GOT3 (cell line): ENCODE measurements at regions not wholly inside any gene's neighbourhood (a gene's known extent, or its start where the extent isn't known, plus 50 kb on each side); places are given as distances from the start of the nearest gene placed in this dataset.

ENCODE experiments used
- DNase-seq: peaks from one replicate; lab custom pipeline; 2025; ENCODE audit warnings: mixed read lengths; lab: John Stamatoyannopoulos, UW

DNA sequence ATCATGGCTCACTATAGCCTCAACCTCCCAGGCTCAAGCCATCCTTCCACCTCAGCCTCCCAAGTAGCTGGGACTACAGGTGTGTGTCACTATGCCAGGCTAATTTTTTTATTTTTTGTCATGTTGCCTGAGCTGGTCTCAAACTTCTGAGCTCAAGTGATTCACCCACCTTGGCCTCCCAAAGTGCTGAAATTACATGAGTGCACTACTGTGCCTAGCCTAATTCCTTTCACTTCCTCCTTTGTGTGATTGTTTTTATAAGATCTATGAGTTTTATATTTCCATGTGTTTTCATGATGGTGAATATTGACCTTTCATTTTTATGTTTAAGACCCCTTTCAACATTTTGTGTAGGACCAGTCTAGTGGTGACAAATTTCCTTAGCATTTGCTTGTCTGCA is 55.2 kb upstream of the IL12B start:
- no peak for DNase-seq

DNA sequence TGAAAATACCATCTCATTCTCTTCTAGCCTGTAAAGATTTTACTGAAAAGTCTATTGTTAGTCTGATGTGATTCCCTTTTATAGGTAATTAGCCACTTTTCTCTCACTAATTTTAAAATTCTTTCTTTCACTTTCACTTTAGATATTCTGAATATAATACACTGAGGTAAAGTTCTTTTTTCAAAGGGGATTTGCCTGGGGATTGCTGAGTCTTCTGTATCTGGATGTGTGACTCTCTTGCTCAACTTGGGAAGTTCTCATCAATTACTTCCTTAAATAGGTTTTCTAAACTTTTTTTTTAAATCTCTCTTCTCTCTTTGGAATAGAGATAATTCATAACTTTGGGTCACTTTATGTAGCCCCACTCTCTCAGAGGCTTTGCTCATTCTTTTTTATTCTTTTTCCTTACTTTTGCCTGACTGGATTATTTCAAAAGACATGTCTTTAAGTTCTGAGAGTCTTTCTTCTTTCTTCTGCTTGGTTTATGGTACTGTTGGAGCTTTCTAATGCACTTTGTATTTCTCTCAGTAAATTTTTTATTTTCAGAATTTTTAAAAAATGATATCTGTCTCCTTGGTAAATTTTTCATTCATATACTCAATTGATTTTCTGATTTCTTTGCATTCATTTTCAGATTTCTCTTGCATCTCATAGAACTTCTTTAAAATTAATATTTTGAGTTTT is 55.9 kb upstream of the IL12B start:
- no peak for DNase-seq

DNA sequence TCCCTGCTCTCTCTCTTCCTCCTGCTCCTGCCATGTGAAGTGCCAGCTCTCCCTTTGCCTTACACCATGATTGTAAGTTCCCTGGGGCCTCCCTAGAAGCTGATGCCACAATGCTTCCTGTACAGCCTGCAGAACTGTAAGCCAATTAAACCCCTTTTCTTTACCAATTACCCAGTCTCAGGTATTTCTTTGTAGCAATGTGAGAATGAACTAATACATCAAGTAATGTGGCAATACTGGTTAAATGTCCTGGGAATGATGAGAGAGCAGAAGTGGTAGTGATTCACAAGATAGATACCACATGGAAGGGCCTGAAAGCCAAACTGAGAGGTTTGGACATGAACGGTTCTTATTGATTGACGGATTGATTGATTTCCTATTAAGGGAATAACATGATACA is 62.6 kb upstream of the IL12B start:
- no peak for DNase-seq

DNA sequence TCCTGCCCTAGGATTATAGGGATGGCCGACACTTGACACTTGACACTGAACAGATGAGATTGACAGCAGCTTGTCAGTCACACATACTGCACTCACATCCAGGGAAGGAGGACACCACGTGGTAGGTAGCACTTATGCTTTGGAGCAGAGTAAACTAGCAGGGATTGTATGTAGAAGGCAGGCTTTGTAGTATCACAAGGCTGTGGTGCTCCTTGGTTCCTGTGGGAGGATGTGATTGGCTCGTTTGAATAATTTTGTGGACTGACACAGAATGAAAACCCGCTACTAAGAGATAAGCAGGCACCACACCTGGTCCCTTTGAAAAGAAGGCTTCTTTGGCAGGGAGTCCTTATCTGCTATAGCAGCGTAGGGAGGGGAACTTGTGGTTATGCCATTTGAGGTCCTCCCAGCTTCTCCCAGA is 63.6 kb upstream of the IL12B start:
- no peak for DNase-seq

DNA sequence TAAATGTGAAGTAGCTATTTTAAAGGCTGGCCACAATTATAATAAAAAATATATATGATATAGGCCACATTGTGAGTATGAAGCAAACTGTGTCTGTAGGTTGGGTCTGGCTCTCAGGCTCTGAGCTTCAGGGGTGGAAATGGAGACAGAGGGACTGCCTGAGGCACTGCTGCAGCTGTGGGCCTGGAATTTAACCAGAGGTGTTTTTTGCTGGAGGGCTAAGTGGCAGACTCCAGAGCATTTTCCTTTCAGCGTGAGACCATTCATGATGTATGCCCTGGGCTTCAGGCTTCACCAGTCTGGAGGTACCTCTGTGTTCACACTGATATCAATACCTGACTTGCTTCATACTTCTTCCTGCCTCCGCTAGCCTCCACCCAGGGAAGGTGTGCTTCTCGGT is 64.9 kb upstream of the IL12B start:
- no peak for DNase-seq

DNA sequence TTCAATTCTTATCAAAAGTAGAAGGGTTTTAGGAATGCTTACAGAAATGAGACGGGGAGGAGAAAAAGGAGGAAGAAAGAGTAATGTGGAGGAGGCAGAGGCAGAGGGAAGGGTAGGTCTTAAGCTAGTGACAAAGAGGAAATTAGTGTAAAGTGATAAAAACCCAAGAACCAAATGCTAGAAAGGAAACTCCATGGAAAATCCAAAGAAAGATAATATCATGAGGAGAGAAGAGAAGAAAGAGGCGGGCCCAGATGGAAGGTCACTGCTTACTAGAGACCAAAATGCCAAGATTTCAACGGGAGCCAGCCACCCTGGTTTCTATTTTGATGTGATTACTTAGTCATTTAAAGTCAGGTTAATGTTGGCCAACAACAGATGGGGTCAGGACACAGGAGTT is 68.6 kb upstream of the IL12B start:
- no peak for DNase-seq

DNA sequence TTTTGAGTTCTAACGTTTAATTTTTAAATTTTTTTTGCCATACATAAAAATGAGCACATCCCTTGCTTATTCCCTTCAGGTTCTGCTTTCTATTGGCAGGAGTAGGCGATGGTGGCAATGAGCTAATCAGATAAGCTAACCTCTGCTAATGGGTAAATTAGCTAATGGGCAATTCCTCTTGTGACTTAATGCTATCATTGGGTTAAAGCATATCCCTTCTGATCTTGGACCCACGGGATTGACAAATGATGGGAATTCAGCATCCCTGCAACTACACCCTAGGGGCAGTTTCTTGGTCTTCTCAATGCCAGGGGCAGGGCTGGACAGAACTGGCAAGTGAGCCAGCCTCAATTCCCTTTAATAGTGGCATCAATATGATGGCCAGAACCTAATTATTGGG is 70.2 kb upstream of the IL12B start:
- DNase-seq: no peak

DNA sequence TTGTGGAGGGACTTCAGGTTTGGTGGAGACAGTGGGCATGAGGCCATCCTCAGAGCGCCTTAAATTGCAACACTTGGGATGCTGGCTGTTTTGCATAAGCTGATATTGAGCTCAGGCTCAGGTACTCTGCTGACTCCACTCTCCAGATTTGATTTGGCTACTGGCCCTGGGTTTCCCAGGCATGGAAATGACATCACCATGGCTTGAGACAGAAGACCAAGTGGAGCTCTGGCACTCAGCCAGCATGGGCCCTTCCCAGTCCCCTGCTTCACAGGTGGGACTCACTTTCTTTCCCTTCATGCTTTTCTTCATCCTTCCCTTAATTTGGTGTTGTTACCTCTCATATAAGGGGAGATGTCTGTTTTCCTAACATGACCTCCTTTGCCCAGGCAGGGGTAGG is 72.0 kb upstream of the IL12B start:
- no peak for DNase-seq

DNA sequence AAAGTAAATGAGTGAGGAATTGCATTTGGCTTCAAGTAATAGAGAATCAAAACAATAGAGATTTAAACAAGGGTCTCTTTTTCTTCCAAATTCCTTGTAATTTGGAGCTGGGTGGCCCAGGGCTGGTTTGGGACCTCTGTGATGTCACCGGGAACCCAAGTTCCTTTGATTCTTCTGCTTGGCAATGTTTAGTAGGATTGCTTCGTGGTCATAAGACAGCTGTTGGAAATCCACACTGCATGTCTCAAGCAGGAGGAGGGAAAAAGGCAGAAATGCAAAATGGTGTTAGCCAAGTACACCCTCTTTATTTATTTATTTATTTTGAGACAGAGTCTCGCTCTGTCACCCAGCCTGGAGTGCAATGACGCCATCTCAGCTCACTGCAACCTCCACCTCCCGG is 72.6 kb upstream of the IL12B start:
- DNase-seq: no peak

DNA sequence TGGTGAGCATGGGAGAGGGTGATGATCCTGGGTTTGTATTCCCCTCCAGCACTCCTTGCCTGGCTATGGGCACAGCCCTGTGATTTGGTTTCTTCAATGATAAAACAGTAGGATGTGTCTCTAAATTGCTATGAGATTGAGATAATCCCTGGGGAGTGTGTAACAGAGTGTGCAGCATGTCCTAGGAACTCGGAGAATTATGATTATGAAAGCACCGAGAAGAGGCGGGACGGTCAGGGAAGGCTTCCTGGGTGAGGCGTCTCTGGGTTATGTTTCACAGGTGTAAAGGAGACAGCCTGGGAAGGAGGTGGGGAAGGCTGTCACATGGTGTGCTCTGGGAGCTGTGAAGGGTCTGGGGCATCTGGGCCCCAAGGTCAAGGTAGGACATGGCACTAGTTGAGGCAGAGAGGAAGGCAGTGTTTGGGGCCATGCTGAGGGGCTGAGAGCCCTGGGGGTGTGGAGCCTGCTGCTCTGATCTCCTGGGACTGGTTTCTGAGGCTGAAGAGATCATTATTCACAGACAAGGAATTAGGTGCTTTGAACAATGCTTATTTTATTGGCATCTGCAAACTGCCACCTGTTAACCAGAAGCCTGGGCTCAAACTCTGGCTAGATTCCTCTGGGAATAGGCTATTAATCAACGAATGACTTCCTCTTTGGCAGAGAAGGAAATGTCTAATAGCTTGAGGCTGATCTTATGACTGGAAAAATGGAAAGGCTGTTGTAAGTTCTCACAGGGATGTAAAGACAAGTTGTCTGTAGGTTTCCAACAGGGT is 73.8 kb upstream of the IL12B start:
- no peak for DNase-seq

DNA sequence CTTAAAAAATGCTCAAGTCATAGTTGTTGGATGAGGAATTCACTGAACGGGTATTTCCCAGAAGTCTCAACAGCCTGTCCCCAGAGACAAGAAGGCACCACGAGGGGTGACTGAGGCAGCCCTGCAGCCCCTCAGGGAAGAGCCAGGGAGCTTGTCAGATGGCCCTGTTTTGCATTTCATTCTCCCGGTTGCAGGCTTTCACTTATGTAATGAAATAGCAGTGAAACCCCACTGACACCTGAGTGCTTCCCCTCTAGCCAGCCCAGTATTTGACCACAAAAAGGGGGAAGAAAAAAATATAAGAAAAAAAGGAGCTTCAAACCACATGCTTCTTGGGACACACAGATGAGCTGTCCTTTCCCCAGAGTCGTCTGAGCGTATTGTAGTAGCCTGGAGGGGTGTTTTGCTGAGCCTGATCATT is 75.3 kb upstream of the IL12B start:
- DNase-seq: no peak

DNA sequence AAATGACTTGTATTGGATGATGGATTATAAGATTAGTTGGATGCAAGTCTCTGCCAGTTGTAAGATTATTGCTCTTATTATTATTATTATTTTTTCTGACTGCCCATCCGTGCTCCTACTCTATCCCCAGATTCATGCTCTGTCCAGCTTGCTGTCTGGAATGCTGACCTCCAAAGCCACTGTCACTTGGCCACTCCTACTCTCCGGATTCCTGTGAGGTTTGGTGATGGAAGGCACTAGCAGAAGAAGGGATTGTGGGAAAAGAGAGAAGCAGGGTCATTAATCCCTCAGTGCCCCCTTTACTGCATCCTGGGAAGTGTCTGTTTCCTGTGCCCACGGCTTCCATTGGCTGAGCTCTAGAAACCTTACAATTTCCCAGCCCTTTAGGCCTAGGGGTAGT is 76.3 kb upstream of the IL12B start:
- no peak for DNase-seq

DNA sequence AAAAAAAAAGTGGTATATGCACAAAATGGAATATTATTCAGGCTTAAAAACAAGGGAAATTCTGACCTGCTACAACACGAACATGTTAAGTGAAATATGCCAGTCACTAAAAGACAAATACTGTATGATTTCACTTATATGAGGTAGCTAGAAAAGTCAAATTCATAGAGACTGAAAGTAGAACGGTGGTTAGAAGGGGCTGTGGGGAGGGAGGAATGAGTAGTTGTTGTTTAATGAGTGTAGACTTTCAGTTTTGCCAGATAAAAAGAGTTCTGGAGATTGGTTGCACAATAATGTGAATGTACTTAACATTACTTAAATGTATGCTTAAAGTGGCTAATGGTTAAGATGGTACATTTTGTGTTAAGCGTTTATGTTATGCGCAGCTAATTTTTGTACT is 79.5 kb upstream of the IL12B start:
- DNase-seq: no peak

DNA sequence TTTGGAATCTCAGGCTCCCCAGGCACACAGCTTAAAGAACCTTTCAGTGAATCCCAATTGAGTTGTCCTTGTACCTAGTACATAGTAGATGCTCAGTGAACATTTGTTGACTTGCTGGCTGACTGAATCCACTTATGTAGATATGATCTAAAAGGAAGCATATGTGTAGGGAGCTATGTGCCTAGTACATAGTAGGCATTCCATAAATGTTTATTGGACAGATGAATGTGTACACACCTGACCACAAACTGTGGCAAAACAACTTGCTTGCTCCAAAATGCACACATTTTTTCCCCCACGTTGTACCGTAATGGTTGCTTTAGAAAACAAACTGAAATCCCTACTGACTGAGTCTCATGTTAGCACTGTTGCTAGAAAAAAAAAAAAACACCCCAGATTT is 80.2 kb upstream of the IL12B start:
- no peak for DNase-seq

DNA sequence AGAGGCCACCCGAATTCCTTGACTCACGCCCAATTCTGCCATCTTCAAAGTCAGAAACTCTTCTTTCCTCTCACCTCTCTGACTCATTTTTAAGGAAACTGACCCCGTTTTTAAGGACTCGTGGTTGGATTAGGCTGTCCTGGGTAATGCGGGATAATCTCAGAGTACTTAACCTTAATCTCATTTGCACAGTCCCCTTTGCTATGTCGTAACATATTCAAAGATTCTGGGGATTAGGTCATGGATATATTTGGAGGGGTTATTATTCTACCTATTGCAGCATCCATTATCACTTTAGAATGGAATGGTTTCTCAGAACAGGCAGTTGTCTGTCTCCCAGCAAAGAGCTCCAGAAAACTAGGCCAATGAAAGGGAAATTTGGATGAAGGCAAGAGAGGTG is 80.8 kb upstream of the IL12B start:
- DNase-seq: no peak

DNA sequence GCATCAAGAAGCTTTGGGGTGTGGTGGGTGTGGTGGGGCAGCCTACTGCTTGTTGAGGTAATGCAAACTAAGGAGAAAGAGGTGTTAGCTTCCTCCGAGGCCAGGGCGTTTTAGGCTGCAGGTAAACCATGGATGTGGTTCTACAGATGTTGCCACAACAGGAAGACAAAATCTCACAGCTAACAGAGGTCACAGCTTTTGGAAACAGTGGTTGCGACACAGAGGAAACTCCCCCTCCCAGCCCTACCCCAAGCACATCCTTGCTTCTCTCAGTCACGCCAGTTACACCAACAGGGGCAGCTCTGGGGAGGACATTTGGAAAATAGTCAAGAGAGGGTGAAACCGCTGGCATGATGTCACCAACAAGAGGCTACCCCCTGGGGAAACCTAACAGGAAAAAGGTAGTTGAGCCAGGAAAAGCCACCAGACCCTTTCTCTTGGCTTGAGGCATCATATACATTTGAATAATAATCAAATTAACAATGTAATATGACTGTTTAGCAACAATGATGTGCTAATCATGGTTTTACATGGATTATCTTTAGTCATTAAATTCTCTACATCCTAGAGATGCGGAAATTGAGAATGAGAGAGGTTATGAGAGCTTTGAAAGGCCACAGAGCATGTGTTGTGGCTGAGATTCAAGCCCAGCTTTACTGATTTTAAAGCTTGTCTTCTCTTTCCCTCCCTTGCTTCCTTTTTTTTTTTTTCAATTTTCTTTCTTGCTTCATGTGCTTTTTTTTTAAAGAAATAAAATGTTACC is 82.2 kb upstream of the IL12B start:
- DNase-seq: no peak

DNA sequence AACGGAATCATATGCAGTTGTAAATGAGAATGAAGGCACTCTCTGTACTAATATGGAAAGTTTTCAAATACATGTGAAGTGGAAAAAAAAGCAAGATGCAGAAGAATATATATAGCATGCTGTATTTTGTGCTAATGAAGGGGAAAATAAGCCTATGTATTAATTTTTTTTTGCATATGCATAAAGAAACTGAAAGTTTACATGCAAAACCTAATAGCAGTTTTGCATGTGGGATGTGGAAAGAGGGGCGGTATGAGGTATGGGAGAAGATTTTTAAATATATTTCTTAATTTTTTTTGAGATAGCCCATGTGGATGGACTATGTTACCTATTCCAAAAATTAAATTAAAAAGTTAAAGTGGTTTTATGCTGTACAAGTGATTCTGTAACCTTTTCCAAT is 83.7 kb upstream of the IL12B start:
- DNase-seq: no peak

DNA sequence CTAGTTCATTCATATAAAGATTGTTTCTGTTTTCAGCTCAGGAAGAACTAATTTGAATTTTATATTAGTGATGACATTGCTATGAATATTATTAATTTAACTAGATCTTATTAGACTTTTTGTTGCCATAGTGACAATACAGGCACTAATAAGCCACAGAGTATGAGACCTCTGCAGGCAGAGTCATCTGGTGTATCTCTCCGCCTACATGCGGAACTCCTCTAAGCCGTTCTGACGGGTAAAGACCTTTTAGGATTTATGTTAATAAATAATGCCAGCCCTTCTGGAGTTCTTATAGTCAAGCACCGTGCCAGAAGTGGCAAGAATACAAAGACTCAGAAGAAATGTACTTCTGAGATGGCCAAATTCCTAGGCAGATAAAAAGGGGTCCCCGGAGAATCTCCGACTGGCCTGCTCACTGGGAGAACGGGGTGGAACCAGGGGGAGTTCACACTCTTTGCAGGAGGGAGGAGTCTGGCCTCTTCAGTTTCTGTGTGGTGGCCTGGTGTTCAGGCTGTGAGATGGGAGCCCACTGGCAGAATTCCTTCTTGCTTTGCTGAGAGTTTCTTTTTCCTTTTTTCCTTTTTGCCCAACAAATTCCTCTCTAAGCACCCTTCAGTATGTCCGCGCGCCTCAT is 85.1 kb upstream of the IL12B start:
- no peak for DNase-seq

DNA sequence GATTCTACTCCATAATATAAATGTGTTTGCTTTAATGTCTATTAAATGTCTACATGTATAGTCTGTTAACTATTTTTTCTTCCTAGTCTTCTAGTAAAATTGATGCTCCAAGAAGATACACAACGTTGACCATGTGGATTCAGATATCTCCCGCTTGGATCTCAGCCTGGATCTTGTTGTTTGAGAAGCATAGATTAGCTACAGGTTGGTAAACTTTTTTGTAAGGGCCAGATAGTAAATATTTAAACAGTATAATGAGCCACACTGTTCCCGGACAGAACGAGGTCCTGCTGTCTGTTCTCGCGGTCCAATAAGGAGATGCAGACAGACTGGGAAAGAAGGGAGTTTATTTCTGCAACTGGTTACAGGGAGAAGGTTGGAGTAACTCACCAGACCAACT is 86.2 kb upstream of the IL12B start:
- DNase-seq: no peak

DNA sequence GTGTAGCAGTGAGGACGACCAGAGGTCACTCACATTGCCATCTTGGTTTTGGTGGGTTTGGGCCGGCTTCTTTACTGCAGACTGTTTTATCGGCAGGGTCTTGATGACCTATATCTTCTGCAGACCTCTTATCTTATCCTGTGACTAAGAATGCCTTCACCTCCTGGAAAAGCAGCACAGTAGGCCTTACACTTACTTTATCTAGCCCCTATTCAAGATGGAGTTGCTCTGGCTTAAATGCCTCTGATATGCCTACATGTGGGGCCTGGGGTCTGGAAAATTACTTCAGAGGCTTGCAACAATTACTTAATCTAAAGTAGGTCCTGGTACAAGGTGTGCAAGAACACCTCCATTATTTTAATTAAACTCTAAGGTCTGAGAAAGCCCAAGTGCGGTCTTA is 86.9 kb upstream of the IL12B start:
- no peak for DNase-seq

DNA sequence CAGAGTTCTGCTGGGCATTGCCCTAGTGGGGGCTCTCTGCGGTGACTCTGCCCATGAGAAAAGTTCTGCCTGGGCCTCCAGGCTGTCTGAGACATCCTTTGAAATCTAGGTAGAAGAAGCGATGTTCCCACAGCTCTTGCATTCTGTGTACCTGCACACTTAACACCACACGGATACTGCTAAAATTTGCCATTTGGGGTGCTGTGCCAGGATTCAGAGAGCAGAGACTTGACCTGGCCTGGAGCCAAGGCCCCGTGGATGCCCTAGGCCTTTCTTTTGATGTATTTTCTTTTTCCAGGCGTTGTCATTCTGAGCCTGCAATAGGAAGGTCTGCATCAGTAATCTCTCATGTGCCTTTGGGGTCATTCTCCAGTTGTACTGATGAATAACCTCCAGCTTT is 89.3 kb upstream of the IL12B start:
- no peak for DNase-seq

DNA sequence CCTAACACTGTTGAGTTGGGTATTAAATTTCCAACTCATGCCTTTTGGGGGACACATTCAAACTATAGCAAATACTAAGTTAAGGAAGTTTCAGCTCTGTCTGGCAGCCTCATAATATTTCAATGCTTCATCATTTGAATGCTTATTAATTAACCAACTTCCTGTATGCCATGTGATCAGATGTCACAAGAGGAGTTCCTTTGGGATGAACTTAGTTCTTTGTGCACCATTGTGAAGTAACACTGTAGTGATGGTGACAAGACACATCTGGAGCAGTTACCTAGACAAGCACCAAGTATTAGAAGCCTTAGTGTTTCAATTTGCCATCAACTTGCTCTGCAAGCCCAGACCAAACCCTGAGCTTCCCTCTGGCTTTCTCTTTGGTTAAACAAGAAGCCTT is 90.7 kb upstream of the IL12B start:
- no peak for DNase-seq

DNA sequence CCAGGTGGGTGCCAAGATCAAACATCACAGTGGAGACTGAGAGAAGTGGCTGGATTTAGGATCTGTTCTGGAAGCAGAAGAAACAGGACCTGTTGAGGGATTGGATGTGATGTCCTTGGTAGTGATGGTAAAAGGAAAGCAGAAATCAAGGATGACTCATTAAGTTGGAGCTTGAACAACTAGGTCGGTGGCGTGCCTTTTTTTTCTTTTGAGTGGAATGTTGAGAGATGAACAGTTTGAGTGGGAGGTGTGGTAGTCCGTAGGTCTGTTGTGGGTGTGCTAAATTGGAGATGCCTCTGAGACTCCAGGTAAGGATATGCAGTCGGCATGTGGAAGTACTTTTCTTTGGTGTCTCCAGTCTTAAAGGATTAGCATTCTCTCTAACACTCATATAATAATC is 92.1 kb upstream of the IL12B start:
- no peak for DNase-seq
